HEK293 (cell line): ENCODE measurements at regions not wholly inside any gene's neighbourhood (a gene's known extent, or its start where the extent isn't known, plus 50 kb on each side); places are given as distances from the start of the nearest gene placed in this dataset.

ENCODE experiments used
- CTCF ChIA-PET: fragments of 350-600 bp; formaldehyde crosslinking; extraction: SDS; loops from one replicate; lab custom pipeline; 2021; ENCODE audit warnings: antibody characterized with exemption; lab: Yijun Ruan, JAX
- POLR2A ChIA-PET: fragments of 300-600 bp; formaldehyde crosslinking; extraction: SDS; loops from one replicate; lab custom pipeline; 2020; ENCODE audit warnings: antibody characterized with exemption, inconsistent platforms; lab: Yijun Ruan, JAX
- H3K27ac ChIP-seq: fragments of 200-500 bp; sonication (Bioruptor generic); 2 replicates; pipeline ENCODE4 v1.5.1; 2014; ENCODE audit warnings: low read depth, low read length, control low read depth, inconsistent platforms; ENCODE audit errors: extremely low read depth
- H3K36me3 ChIP-seq, 2 experiments: fragments of 200-500 bp in 1 of 2; sonication (Bioruptor generic) in 1 of 2; 1 replicate in 1 of 2; 2 replicates in 1 of 2; pipeline ENCODE4 v1.5.1; 2014 to 2017; ENCODE audit warnings: inconsistent platforms in 2 of 2, low read length in 2 of 2; ENCODE audit not compliant: control insufficient read depth in 2 of 2, insufficient read depth in 1 of 2
- H3K4me1 ChIP-seq: fragments of 200-500 bp; sonication (Bioruptor generic); 2 replicates; pipeline ENCODE4 v1.5.1; 2014; ENCODE audit warnings: mild to moderate bottlenecking, low read length, inconsistent platforms; ENCODE audit not compliant: control insufficient read depth, insufficient read depth
- H3K4me3 ChIP-seq: 2 replicates; pipeline ENCODE4 v1.5.1; 2011; ENCODE audit warnings: low read depth, mild to moderate bottlenecking, control low read depth, low read length, moderate library complexity
- H3K9me3 ChIP-seq: fragments of 200-500 bp; sonication (Bioruptor generic); 2 replicates; pipeline ENCODE4 v1.5.1; 2014; ENCODE audit warnings: low read depth, low read length, inconsistent platforms; ENCODE audit not compliant: control insufficient read depth, insufficient read depth
- BCL11A ChIP-seq: fragments of 450-650 bp; formaldehyde crosslinking; IDR thresholded peaks from 2 replicates; pipeline ENCODE4 v1.5.1; 2016; ENCODE audit warnings: low read depth, missing biosample characterization, missing genetic modification characterization
- FEZF1 ChIP-seq: fragments of 450-650 bp; formaldehyde crosslinking; IDR thresholded peaks from 2 replicates; pipeline ENCODE4 v1.5.1; 2016; ENCODE audit warnings: missing biosample characterization, missing genetic modification characterization
- KLF10 ChIP-seq: fragments of 450-650 bp; IDR thresholded peaks from 2 replicates; pipeline ENCODE4 v1.5.1; 2018; ENCODE audit warnings: missing biosample characterization, mild to moderate bottlenecking, missing genetic modification characterization
- KLF16 ChIP-seq: fragments of 450-650 bp; formaldehyde crosslinking; IDR thresholded peaks from 2 replicates; pipeline ENCODE4 v1.5.1; 2017; ENCODE audit warnings: missing biosample characterization, missing genetic modification characterization
- KLF8 ChIP-seq: fragments of 450-650 bp; formaldehyde crosslinking; IDR thresholded peaks from 2 replicates; pipeline ENCODE4 v1.5.1; 2016; ENCODE audit warnings: missing biosample characterization, missing genetic modification characterization
- PRDM1 ChIP-seq: fragments of 450-650 bp; formaldehyde crosslinking; IDR thresholded peaks from 2 replicates; pipeline ENCODE4; 2016; ENCODE audit warnings: missing biosample characterization, missing genetic modification characterization
- REPIN1 ChIP-seq: fragments of 450-650 bp; formaldehyde crosslinking; IDR thresholded peaks from 2 replicates; pipeline ENCODE4 v1.5.1; 2017; ENCODE audit warnings: missing biosample characterization, missing genetic modification characterization, low read depth
- SETDB1 ChIP-seq: IDR thresholded peaks from one replicate; pipeline ENCODE4 v1.6.1; 2017; ENCODE audit warnings: mild to moderate bottlenecking, low read length, moderate library complexity, mixed read lengths; ENCODE audit not compliant: insufficient read length
- YY1 ChIP-seq: fragments of 450-650 bp; formaldehyde crosslinking; IDR thresholded peaks from 2 replicates; pipeline ENCODE4 v1.5.1; 2018; ENCODE audit warnings: missing biosample characterization, missing genetic modification characterization
- ZFP41 ChIP-seq: fragments of 450-650 bp; formaldehyde crosslinking; IDR thresholded peaks from 2 replicates; pipeline ENCODE4 v1.5.1; 2016; ENCODE audit warnings: missing biosample characterization, missing genetic modification characterization, borderline replicate concordance
- ZNF138 ChIP-seq: fragments of 450-650 bp; formaldehyde crosslinking; IDR thresholded peaks from 2 replicates; pipeline ENCODE4 v1.5.1; 2016; ENCODE audit warnings: missing biosample characterization, missing genetic modification characterization, borderline replicate concordance
- ZNF155 ChIP-seq: fragments of 450-650 bp; formaldehyde crosslinking; IDR thresholded peaks from 2 replicates; pipeline ENCODE4 v1.5.1; 2016; ENCODE audit warnings: missing biosample characterization, missing genetic modification characterization
- ZNF292 ChIP-seq: fragments of 450-650 bp; formaldehyde crosslinking; IDR thresholded peaks from 2 replicates; pipeline ENCODE4 v1.5.1; 2016; ENCODE audit warnings: low read depth, missing biosample characterization, missing genetic modification characterization, borderline replicate concordance
- ZNF324 ChIP-seq: fragments of 450-650 bp; formaldehyde crosslinking; IDR thresholded peaks from 2 replicates; pipeline ENCODE4 v1.5.1; 2016; ENCODE audit warnings: missing biosample characterization, missing genetic modification characterization
- ZNF549 ChIP-seq: fragments of 450-650 bp; IDR thresholded peaks from 2 replicates; pipeline ENCODE4 v1.5.1; 2018; ENCODE audit warnings: missing biosample characterization, missing genetic modification characterization, mild to moderate bottlenecking, inconsistent platforms, moderate library complexity
- ZNF560 ChIP-seq: fragments of 450-650 bp; formaldehyde crosslinking; IDR thresholded peaks from 2 replicates; pipeline ENCODE4 v1.5.1; 2017; ENCODE audit warnings: missing biosample characterization, missing genetic modification characterization, borderline replicate concordance
- ZNF610 ChIP-seq: fragments of 450-650 bp; formaldehyde crosslinking; IDR thresholded peaks from 2 replicates; pipeline ENCODE4 v1.5.1; 2016; ENCODE audit warnings: missing biosample characterization, missing genetic modification characterization, borderline replicate concordance
- ZNF701 ChIP-seq: fragments of 450-650 bp; formaldehyde crosslinking; IDR thresholded peaks from 2 replicates; pipeline ENCODE4 v1.5.1; 2016; ENCODE audit warnings: missing biosample characterization, missing genetic modification characterization
- ZNF843 ChIP-seq: fragments of 450-650 bp; formaldehyde crosslinking; IDR thresholded peaks from 2 replicates; pipeline ENCODE4 v1.5.1; 2016; ENCODE audit warnings: missing biosample characterization, missing genetic modification characterization
- TF ChIP-seq, protein P1 (sequence below): fragments of 450-650 bp; formaldehyde crosslinking; IDR thresholded peaks from 2 replicates; pipeline ENCODE4 v1.5.1; 2016; ENCODE audit warnings: missing biosample characterization, missing genetic modification characterization
- TF ChIP-seq, protein P2 (sequence below): fragments of 450-650 bp; formaldehyde crosslinking; IDR thresholded peaks from 2 replicates; pipeline ENCODE4 v1.5.1; 2016; ENCODE audit warnings: missing biosample characterization, missing genetic modification characterization

DNA sequence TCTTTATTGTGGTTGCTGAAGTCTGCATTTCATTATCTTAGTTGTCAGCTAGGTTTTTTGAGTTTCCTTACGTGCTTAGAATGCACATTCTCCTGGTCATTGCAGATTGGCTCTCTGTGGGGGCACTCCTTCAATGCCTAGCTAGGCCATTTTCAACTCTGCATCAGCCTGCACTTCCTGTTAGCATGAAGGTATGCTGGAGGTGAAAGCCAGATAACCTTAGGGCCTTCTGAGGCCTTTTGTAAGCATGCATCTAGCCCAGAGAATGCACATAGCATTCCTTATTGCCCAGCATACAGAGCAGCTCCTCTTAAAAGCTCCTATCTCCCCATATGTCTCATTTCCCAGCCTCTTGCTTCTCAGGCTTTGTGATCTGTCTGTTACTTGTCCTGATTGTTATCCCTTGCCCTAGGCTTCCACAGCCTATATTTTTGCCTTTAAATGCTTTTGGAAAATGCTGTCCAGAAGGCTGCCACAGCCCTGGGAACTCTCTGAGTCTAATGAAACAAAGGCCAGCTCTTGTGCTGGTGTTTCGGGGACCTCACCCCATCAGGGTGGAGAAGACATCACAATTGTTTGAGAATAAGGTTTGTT, 108.1 kb upstream of the IGFBP3 start (continued):
- TF ChIP-seq ZNF292 (tag by site-specific recombination), result no peak

DNA sequence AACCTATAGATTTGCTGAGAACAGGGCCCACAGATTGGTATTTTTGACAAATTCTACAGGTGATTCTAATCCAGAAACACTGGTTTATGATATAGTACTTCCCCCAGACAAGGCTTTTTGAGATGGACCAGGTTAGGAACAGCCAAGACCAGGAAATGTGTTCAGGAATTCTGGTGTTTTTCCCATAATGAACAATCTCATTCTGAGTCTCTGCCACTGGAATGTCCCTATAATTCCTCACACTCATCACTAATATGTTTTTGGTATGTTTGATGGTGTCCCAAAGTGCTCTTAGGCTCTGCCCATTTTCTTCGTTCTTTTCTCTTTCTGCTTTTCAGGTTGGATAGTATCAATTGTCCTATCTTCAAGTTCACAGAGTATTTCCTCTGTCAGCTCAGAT, 107.2 kb upstream of the IGFBP3 start:
- H3K36me3 ChIP-seq, result no peaks in the 10 kb centered on the region
- H3K9me3 ChIP-seq, result no peaks in the 10 kb centered on the region
- H3K4me3 ChIP-seq, result no peak overlapping the region
- no peak overlapping the region for H3K27ac ChIP-seq
- no peak for TF ChIP-seq ZNF324 (tag by site-specific recombination)
- TF ChIP-seq BCL11A (tag by site-specific recombination), result no peak
- TF ChIP-seq KLF10 (tag by site-specific recombination), result no peak
- TF ChIP-seq YY1 (tag by site-specific recombination), result no peak
- TF ChIP-seq, protein P1, sequence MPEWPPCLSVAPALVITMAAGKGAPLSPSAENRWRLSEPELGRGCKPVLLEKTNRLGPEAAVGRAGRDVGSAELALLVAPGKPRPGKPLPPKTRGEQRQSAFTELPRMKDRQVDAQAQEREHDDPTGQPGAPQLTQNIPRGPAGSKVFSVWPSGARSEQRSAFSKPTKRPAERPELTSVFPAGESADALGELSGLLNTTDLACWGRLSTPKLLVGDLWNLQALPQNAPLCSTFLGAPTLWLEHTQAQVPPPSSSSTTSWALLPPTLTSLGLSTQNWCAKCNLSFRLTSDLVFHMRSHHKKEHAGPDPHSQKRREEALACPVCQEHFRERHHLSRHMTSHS (tag by site-specific recombination), result no peak
- TF ChIP-seq PRDM1 (tag by site-specific recombination), result no peak
- TF ChIP-seq FEZF1 (tag by site-specific recombination), result no peak
- TF ChIP-seq ZNF560, result no peak
- no peak for TF ChIP-seq ZNF155
- TF ChIP-seq ZNF843 (tag by site-specific recombination), result no peak
- TF ChIP-seq ZNF610 (tag by site-specific recombination), result no peak
- TF ChIP-seq REPIN1, result no peak
- TF ChIP-seq ZNF701 (tag by site-specific recombination), result no peak
- no peak for TF ChIP-seq SETDB1
- peaks cover 5% of the 10 kb centered on the region; the same call in 1 of the 2 replicates for H3K4me1 ChIP-seq
- ChIA-PET POLR2A (no interaction called here), CTCF (no interaction called here)

DNA sequence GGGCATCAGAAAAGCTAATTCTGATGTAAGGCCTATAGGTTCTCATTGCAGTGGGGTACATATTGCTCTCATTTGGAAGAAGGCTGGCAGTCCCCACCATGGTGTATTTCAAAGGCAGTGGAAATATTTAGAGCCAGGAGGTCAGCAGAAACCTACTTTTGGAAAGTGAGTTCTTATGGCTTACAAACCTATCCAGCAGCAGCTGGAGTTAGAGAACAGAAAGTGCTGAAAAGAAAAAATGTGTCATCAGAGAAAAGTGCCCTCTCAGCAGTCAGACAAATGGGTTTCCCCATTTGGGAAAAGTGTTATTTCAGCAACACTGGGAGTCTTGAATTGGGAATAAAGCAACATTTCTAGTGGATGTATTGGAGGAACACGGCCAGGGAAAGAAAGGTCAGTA, 105.7 kb upstream of the IGFBP3 start:
- no peaks in the 10 kb centered on the region for H3K9me3 ChIP-seq
- TF ChIP-seq ZNF138 (tag by site-specific recombination) (no peak), ZNF324 (tag by site-specific recombination) (no peak), ZNF549 (tag by site-specific recombination) (no peak), ZFP41 (no peak), KLF8 (tag by site-specific recombination) (no peak), KLF16 (tag by site-specific recombination) (no peak)
- TF ChIP-seq, protein P2, sequence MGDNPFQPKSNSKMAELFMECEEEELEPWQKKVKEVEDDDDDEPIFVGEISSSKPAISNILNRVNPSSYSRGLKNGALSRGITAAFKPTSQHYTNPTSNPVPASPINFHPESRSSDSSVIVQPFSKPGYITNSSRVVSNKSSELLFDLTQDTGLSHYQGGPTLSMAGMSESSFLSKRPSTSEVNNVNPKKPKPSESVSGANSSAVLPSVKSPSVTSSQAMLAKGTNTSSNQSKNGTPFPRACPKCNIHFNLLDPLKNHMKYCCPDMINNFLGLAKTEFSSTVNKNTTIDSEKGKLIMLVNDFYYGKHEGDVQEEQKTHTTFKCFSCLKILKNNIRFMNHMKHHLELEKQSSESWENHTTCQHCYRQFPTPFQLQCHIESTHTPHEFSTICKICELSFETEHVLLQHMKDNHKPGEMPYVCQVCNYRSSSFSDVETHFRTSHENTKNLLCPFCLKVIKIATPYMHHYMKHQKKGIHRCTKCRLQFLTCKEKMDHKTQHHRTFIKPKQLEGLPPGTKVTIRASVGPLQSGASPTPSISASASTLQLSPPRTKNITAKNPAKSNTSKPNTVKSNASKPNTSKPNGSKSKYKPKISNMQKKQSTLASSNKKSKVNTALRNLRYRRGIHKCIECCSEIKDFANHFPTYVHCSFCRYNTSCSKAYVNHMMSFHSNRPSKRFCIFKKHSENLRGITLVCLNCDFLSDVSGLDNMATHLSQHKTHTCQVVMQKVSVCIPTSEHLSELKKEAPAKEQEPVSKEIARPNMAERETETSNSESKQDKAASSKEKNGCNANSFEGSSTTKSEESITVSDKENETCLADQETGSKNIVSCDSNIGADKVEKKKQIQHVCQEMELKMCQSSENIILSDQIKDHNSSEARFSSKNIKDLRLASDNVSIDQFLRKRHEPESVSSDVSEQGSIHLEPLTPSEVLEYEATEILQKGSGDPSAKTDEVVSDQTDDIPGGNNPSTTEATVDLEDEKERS (tag by site-specific recombination), result no peak
- TF ChIP-seq, all 188 proteins: peak for 0
- CTCF ChIA-PET, result interaction anchor here (0.6 kb wide), 1 partner anchor 104 kb away, joined by 4 read pairs; no protein-coding TSS in a partner anchor
- H3K4me1 ChIP-seq, result peaks cover 5% of the 10 kb centered on the region; the same call in 1 of the 2 replicates
- H3K36me3 ChIP-seq, result no peaks in the 10 kb centered on the region
- no peak overlapping the region for H3K27ac ChIP-seq
- H3K4me3 ChIP-seq, result no peak overlapping the region
- POLR2A ChIA-PET, result no interaction called here
